Endodermal cell (in vitro differentiated cells): ENCODE measurements at regions not wholly inside any gene's neighbourhood (a gene's known extent, or its start where the extent isn't known, plus 50 kb on each side); places are given as distances from the start of the nearest gene placed in this dataset.

ENCODE experiments used
- DNase-seq: peaks from one replicate; pipeline ENCODE4 v3.0.0-alpha.2; 2017
- H3K27ac ChIP-seq: 2 replicates; pipeline ENCODE4 v1.5.1; 2013; ENCODE audit warnings: mild to moderate bottlenecking, low read depth, low read length, moderate library complexity
- H3K27me3 ChIP-seq: 2 replicates; pipeline ENCODE4 v1.6.1; 2013; ENCODE audit warnings: mild to moderate bottlenecking, low read length, moderate library complexity; ENCODE audit not compliant: insufficient read depth, control insufficient read depth, poor library complexity, severe bottlenecking
- H3K36me3 ChIP-seq: 2 replicates; pipeline ENCODE4 v1.7.0; 2013; ENCODE audit warnings: mild to moderate bottlenecking, low read length, moderate library complexity; ENCODE audit not compliant: control insufficient read depth, insufficient read depth
- H3K4me1 ChIP-seq: one replicate; pipeline ENCODE4 v1.7.0; 2013; ENCODE audit warnings: low read length; ENCODE audit not compliant: control insufficient read depth, insufficient read depth
- H3K4me3 ChIP-seq: 2 replicates; pipeline ENCODE4 v1.5.1; 2013; ENCODE audit warnings: mild to moderate bottlenecking, low read length, moderate library complexity
- H3K9ac ChIP-seq: 2 replicates; pipeline ENCODE4 v1.6.1; 2013; ENCODE audit warnings: mild to moderate bottlenecking, low read length, moderate library complexity; ENCODE audit not compliant: poor library complexity, severe bottlenecking; ENCODE audit errors: extremely low read depth
- H3K9me3 ChIP-seq: 2 replicates; pipeline ENCODE4 v1.6.1; 2013; ENCODE audit warnings: mild to moderate bottlenecking, low read length, moderate library complexity; ENCODE audit not compliant: control insufficient read depth
- H3K27ac Mint-ChIP-seq: 2 replicates; pipeline ENCODE4 v1.8.0; 2020; ENCODE audit warnings: mixed read lengths
- H3K27me3 Mint-ChIP-seq: 2 replicates; pipeline ENCODE4 v1.8.0; 2021; ENCODE audit warnings: mild to moderate bottlenecking, mixed read lengths; ENCODE audit not compliant: insufficient read depth
- H3K36me3 Mint-ChIP-seq: 2 replicates; pipeline ENCODE4 v1.8.0; 2020; ENCODE audit warnings: low read depth, mixed read lengths
- H3K4me1 Mint-ChIP-seq: 2 replicates; pipeline ENCODE4 v1.8.0; 2020; ENCODE audit warnings: mixed read lengths
- H3K4me3 Mint-ChIP-seq: 2 replicates; pipeline ENCODE4 v1.8.0; 2020; ENCODE audit warnings: mild to moderate bottlenecking, moderate library complexity, mixed read lengths
- H3K9me3 Mint-ChIP-seq: 2 replicates; pipeline ENCODE4 v1.8.0; 2020; ENCODE audit warnings: mild to moderate bottlenecking, mixed read lengths
- CTCF ChIP-seq: fragments of 200-600 bp; sonication (generic); conservative IDR thresholded peaks from 2 replicates; pipeline ENCODE4 v1.5.0; 2021; ENCODE audit warnings: antibody characterized with exemption, mild to moderate bottlenecking
- WGBS, 2 experiments: methylation state at CpG; one replicate each; pipeline versions ENCODE4 v1.1.5 to v1.1.7; 2013; ENCODE audit warnings: missing lambda C conversion rate in 2 of 2, mixed read lengths in 1 of 2; ENCODE audit not compliant: insufficient coverage in 1 of 2, insufficient read length in 1 of 2; 5-methylcytosine and 5-hydroxymethylcytosine counted together

GRCh38 chr2:172658945-172659344, 76.7 kb upstream of the RAPGEF4 start:
- Histone ChIP-seq H3K4me1 (no peaks in the 10 kb centered on the region), H3K36me3 (no peaks in the 10 kb centered on the region), H3K9me3 (peaks cover 17% of the 10 kb centered on the region), H3K27me3 (no peaks in the 10 kb centered on the region), H3K4me3 (no peak overlapping the region), H3K9ac (no peak overlapping the region), H3K27ac (no peak overlapping the region)
- Mint-ChIP-seq H3K36me3 (no peaks in the 10 kb centered on the region), H3K27ac (no peak overlapping the region), H3K27me3 (peaks cover 1% of the 10 kb centered on the region), H3K4me1 (no peaks in the 10 kb centered on the region), H3K4me3 (no peak overlapping the region), H3K9me3 (peaks cover 39% of the 10 kb centered on the region)
- WGBS, 2 experiments = 93 to 95% methylated on average over 5 of the region's 5 CpGs
- DNase-seq = no peak
- TF ChIP-seq CTCF = no peak

GRCh38 chr2:172662099-172662498, 73.5 kb upstream of the RAPGEF4 start:
- DNase-seq = no peak
- Mint-ChIP-seq H3K4me3 (no peak overlapping the region), H3K36me3 (no peaks in the 10 kb centered on the region), H3K27ac (no peak overlapping the region), H3K4me1 (no peaks in the 10 kb centered on the region), H3K27me3 (peaks cover 3% of the 10 kb centered on the region), H3K9me3 (peaks cover 40% of the 10 kb centered on the region)
- Histone ChIP-seq H3K4me1 (no peaks in the 10 kb centered on the region), H3K9me3 (peaks cover 21% of the 10 kb centered on the region), H3K27me3 (no peaks in the 10 kb centered on the region), H3K27ac (no peak overlapping the region), H3K9ac (no peak overlapping the region), H3K4me3 (no peak overlapping the region), H3K36me3 (no peaks in the 10 kb centered on the region)
- 100% methylated on average over 2 of the region's 3 CpGs; no CpG with 5 or more reads in 1 of the 2 experiments for WGBS, 2 experiments
- no peak for TF ChIP-seq CTCF

GRCh38 chr2:172664766-172665165, 70.9 kb upstream of the RAPGEF4 start:
- Histone ChIP-seq H3K36me3 (no peaks in the 10 kb centered on the region), H3K4me3 (no peak overlapping the region), H3K4me1 (no peaks in the 10 kb centered on the region), H3K27ac (no peak overlapping the region), H3K27me3 (no peaks in the 10 kb centered on the region), H3K9ac (no peak overlapping the region), H3K9me3 (peaks cover 5% of the 10 kb centered on the region)
- Mint-ChIP-seq H3K4me1 (no peaks in the 10 kb centered on the region), H3K36me3 (no peaks in the 10 kb centered on the region), H3K27me3 (peaks cover 3% of the 10 kb centered on the region), H3K9me3 (peaks cover 13% of the 10 kb centered on the region), H3K27ac (no peak overlapping the region), H3K4me3 (no peak overlapping the region)
- DNase-seq = no peak
- no peak for TF ChIP-seq CTCF
- 82 to 100% methylated on average over 1 of the region's 1 CpG for WGBS, 2 experiments
